IMR-90 (cell line): ENCODE measurements at regions not wholly inside any gene's neighbourhood (a gene's known extent, or its start where the extent isn't known, plus 50 kb on each side); places are given as distances from the start of the nearest gene placed in this dataset.

Source experiments
- ATAC-seq: fragments of 200-7000 bp; cut with Tn5 transposase; 2 replicates; pipeline ENCODE4 v1.9.1; 2020; ENCODE audit warnings: low read depth, mild to moderate bottlenecking, moderate library complexity
- BruUV-seq: library from RNA; stranded (reverse); fragments of 400-500 nt; replicated peaks from 2 replicates; lab custom pipeline; 2021; lab: Mats Ljungman, UMichigan
- CTCF ChIA-PET: fragments of 300-600 bp; formaldehyde crosslinking; extraction: SDS; loops from one replicate; lab custom pipeline; 2021; ENCODE audit warnings: antibody characterized with exemption; lab: Yijun Ruan, JAX
- POLR2A ChIA-PET: fragments of 300-600 bp; sonication (Branson Sonifier 250); formaldehyde crosslinking; loops from one replicate; lab custom pipeline; 2022; ENCODE audit warnings: antibody characterized with exemption; ENCODE audit not compliant: unreplicated experiment; lab: Charles Lee
- DNase-seq: peaks from one replicate; pipeline ENCODE4 v3.0.0; 2013
- H2AFZ ChIP-seq: replicated peaks from 2 replicates; pipeline ENCODE3; 2013; ENCODE audit warnings: low read length, mild to moderate bottlenecking; ENCODE audit not compliant: poor library complexity
- H2AK5ac ChIP-seq: 2 replicates; pipeline ENCODE4 v1.6.1; 2013; ENCODE audit warnings: low read depth, low read length, inconsistent platforms
- H2AK9ac ChIP-seq: replicated peaks from 2 replicates; pipeline ENCODE3; 2013; ENCODE audit warnings: mild to moderate bottlenecking, low read depth, low read length, moderate library complexity; ENCODE audit not compliant: poor library complexity
- H2BK120ac ChIP-seq: 2 replicates; pipeline ENCODE4 v1.6.1; 2013; ENCODE audit warnings: low read depth, low read length, inconsistent platforms
- H2BK15ac ChIP-seq: 3 replicates; pipeline ENCODE4 v1.6.1; 2013; ENCODE audit warnings: low read depth, low read length, inconsistent platforms
- H2BK20ac ChIP-seq: 2 replicates; pipeline ENCODE4 v1.6.1; 2013; ENCODE audit warnings: low read depth, mild to moderate bottlenecking, inconsistent platforms, low read length, moderate library complexity
- H2BK5ac ChIP-seq: 2 replicates; pipeline ENCODE4 v1.6.1; 2013; ENCODE audit warnings: mild to moderate bottlenecking, low read depth, low read length, inconsistent platforms; ENCODE audit not compliant: poor library complexity, severe bottlenecking
- H3K14ac ChIP-seq: replicated peaks from 2 replicates; pipeline ENCODE4 v1.6.1; 2013; ENCODE audit warnings: low read depth, low read length, inconsistent platforms
- H3K18ac ChIP-seq: 2 replicates; pipeline ENCODE4 v1.6.1; 2013; ENCODE audit warnings: low read depth, low read length, control low read depth
- H3K23ac ChIP-seq: 2 replicates; pipeline ENCODE4 v1.6.1; 2013; ENCODE audit warnings: low read depth, low read length, inconsistent platforms
- H3K27ac ChIP-seq: 2 replicates; pipeline ENCODE4 v1.5.1; 2013; ENCODE audit warnings: mild to moderate bottlenecking, control low read depth, low read length; ENCODE audit not compliant: insufficient read depth
- H3K27me3 ChIP-seq: 2 replicates; pipeline ENCODE4 v1.6.1; 2013; ENCODE audit warnings: low read length; ENCODE audit not compliant: control insufficient read depth, insufficient read depth
- H3K36me3 ChIP-seq: 2 replicates; pipeline ENCODE4 v1.6.1; 2013; ENCODE audit warnings: low read length, mixed read lengths; ENCODE audit not compliant: control insufficient read depth, insufficient read depth
- H3K4ac ChIP-seq: 2 replicates; pipeline ENCODE4 v1.6.1; 2013; ENCODE audit warnings: low read depth, low read length, inconsistent platforms
- H3K4me1 ChIP-seq: 2 replicates; pipeline ENCODE4 v1.6.1; 2013; ENCODE audit warnings: low read length, mixed read lengths; ENCODE audit not compliant: control insufficient read depth, insufficient read depth
- H3K4me2 ChIP-seq: 2 replicates; pipeline ENCODE4 v1.6.1; 2013; ENCODE audit warnings: low read depth, mild to moderate bottlenecking, control low read depth, low read length, moderate library complexity
- H3K4me3 ChIP-seq: 2 replicates; pipeline ENCODE4 v1.5.1; 2013; ENCODE audit warnings: low read depth, mild to moderate bottlenecking, control low read depth, low read length, moderate library complexity; ENCODE audit not compliant: insufficient read depth
- H3K56ac ChIP-seq: 2 replicates; pipeline ENCODE4 v1.6.1; 2013; ENCODE audit warnings: low read length, inconsistent platforms; ENCODE audit not compliant: insufficient read depth; ENCODE audit errors: extremely low read depth
- H3K79me1 ChIP-seq, 2 experiments: 2 replicates each; pipeline ENCODE4 v1.6.1; 2013; ENCODE audit warnings: low read length in 2 of 2, inconsistent platforms in 1 of 2, low read depth in 1 of 2
- H3K9ac ChIP-seq: 2 replicates; pipeline ENCODE4 v1.6.1; 2013; ENCODE audit warnings: low read depth, low read length, control low read depth
- H3K9me1 ChIP-seq: 2 replicates; pipeline ENCODE4 v1.6.1; 2013; ENCODE audit warnings: low read length, inconsistent platforms; ENCODE audit not compliant: insufficient read depth
- H3K9me3 ChIP-seq: 2 replicates; pipeline ENCODE4 v1.6.1; 2013; ENCODE audit warnings: low read length; ENCODE audit not compliant: control insufficient read depth, insufficient read depth
- H4K20me1 ChIP-seq: 2 replicates; pipeline ENCODE4 v1.6.1; 2013; ENCODE audit warnings: low read length, inconsistent platforms; ENCODE audit not compliant: insufficient read depth
- H4K5ac ChIP-seq: 2 replicates; pipeline ENCODE4 v1.6.1; 2013; ENCODE audit warnings: mild to moderate bottlenecking, low read depth, low read length, control low read depth
- H4K8ac ChIP-seq, 2 experiments: 2 replicates each; pipeline ENCODE4 v1.6.1; 2013; ENCODE audit warnings: low read depth in 2 of 2, low read length in 2 of 2, control low read depth in 1 of 2, inconsistent platforms in 1 of 2
- H4K91ac ChIP-seq: 2 replicates; pipeline ENCODE4 v1.6.1; 2013; ENCODE audit warnings: low read depth, low read length, inconsistent platforms; ENCODE audit not compliant: insufficient read depth
- BHLHE40 ChIP-seq: fragments of 150-350 bp; IDR thresholded peaks from 2 replicates; pipeline ENCODE4 v1.6.1; 2016; ENCODE audit warnings: mild to moderate bottlenecking, low read depth, low read length
- FOS ChIP-seq: fragments of 150-350 bp; IDR thresholded peaks from 2 replicates; pipeline ENCODE4 v1.6.1; 2016; ENCODE audit warnings: low read depth, low read length
- MAFK ChIP-seq: IDR thresholded peaks from 2 replicates; pipeline ENCODE4 v1.6.1; 2012; ENCODE audit warnings: low read depth, low read length, improper control_type of control experiment
- RFX5 ChIP-seq: IDR thresholded peaks from 2 replicates; pipeline ENCODE4 v1.8.0; 2012; ENCODE audit warnings: low read depth, mild to moderate bottlenecking, low read length, moderate library complexity
- USF2 ChIP-seq: fragments of 150-350 bp; IDR thresholded peaks from 2 replicates; pipeline ENCODE4 v1.6.1; 2017; ENCODE audit warnings: mild to moderate bottlenecking, antibody characterized with exemption, low read length, low read depth
- WGBS, 2 experiments: methylation state at CpG; one replicate each; pipeline versions ENCODE4 v1.1.5 to v1.1.7; 2013; ENCODE audit warnings: missing lambda C conversion rate in 2 of 2; ENCODE audit not compliant: insufficient read length in 1 of 2; ENCODE audit errors: extremely low coverage in 2 of 2; 5-methylcytosine and 5-hydroxymethylcytosine counted together
- dilution Hi-C: fragments of 300-500 bp; cut with HindIII; formaldehyde crosslinking; loops from one replicate; pipeline ENCODE4 v1.14.3; 2018; ENCODE audit warnings: low sequenced_read_pairs; ENCODE audit not compliant: unreplicated experiment
- in situ Hi-C: fragments of 300-500 bp; cut with MboI; formaldehyde crosslinking; loops from 3 replicates; pipeline ENCODE4 v1.14.3; 2019; ENCODE audit warnings: low sequenced_read_pairs, inconsistent platforms, mixed read lengths
- intact Hi-C: fragments of 100-400 bp; cut with micrococcal nuclease; formaldehyde crosslinking; loops from 2 replicates; pipeline ENCODE4 v1.10.0; 2022

- WGBS, 2 experiments = 80% methylated on average over 1 of the region's 5 CpGs; no CpG with 5 or more reads in 1 of the 2 experiments
- Histone ChIP-seq H3K23ac (no peak overlapping the region), H3K9me3 (peaks cover 9% of the 10 kb centered on the region), H2BK120ac (no peak overlapping the region), H2BK5ac (peak overlapping the region; percentile 57), H2AK5ac (no peak overlapping the region), H3K4ac (no peak overlapping the region), H4K5ac (no peak overlapping the region; the same call in 1 of the 2 replicates), H3K27ac (peak overlapping the region; percentile 56; the same call in 1 of the 2 replicates), H3K27me3 (no peaks in the 10 kb centered on the region), H2BK20ac (no peak overlapping the region), H3K4me1 (peaks cover 14% of the 10 kb centered on the region; the same call in 1 of the 2 replicates), H3K9me1 (no peaks in the 10 kb centered on the region), H3K9ac (no peak overlapping the region; the same call in 1 of the 2 replicates), H3K14ac (0 out of 2 replicates have a peak overlapping the region, but pooled peaks have one; percentile 17), H3K79me1 (no peaks in the 10 kb centered on the region), H3K18ac (no peak overlapping the region; the same call in 1 of the 2 replicates), H2BK15ac (0 out of 3 replicates have a peak overlapping the region, but pooled peaks have one; percentile 28), H3K36me3 (no peaks in the 10 kb centered on the region), H3K4me3 (no peak overlapping the region), H2AK9ac (no peak overlapping the region), H3K56ac (no peak overlapping the region), H4K91ac (peak overlapping the region; percentile 26; the same call in 1 of the 2 replicates), H4K20me1 (no peaks in the 10 kb centered on the region), H3K4me2 (no peak overlapping the region), H2AFZ (no peak overlapping the region), H4K8ac (peak overlapping the region in 1 of 2 experiments; percentile 22; a peak in 1 of 4 replicates)
- ChIA-PET CTCF (interaction anchor here (0.6 kb wide), 1 partner anchor 70 kb away, joined by 3 read pairs; no protein-coding TSS in a partner anchor), POLR2A (no interaction called here)
- dilution Hi-C loops (no loop called here), intact Hi-C loops (no loop called here), in situ Hi-C loops (no loop called here)
- TF ChIP-seq FOS (no peak), USF2 (no peak), RFX5 (no peak), MAFK (no peak), BHLHE40 (no peak)
- peak; percentile 81 for ATAC-seq
- no TSS peak for BruUV-seq
- peak; percentile 24 for DNase-seq
These were observed 184.9 kb downstream of the SNX19 start for GRCh38 chr11:130731401-130731800.
